ENCODE measurements at regions not wholly inside any gene's neighbourhood (a gene's known extent, or its start where the extent isn't known, plus 50 kb on each side); places are given as distances from the start of the nearest gene placed in this dataset.
"Not testable (repeated sequence)": the region's sequence is repeated elsewhere in the genome, so short reads cannot be mapped to it uniquely, and the experiment has no call there.

GRCh38 chr12:17348311-17348710 is 741.7 kb downstream of the RERGL start:
- DNase-seq, result no peak

GRCh38 chr12:17344649-17345048 is 738.7 kb upstream of the LMO3 start:
- DNase-seq, result no peak

DNA sequence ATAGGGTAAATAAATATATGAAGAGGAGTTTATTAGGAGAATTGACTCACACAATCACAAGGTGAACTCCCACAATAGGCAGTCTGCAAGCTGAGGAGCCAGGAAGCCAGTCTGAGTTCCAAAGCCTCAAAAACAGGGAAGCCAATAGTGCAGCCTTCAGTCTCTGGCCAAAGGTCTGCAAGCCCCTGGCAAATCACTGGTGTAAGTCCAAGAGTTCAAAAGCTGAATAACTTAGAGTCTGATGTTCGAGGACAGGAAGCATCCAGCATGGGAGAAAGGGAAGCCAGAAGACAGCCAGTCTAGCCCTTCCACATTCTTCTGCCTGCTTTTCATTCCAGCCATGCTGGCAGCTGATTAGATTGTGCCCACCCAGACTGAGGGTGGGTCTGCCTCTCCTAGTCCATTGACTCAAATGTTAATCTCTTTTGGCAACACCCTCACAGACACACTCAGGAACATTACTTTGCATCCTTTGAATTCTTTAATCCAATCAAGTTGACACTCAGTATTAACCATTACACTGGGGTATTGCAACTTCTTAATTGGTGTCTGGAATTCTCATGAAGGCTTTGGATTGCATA is 736.5 kb upstream of the LMO3 start:
- no peak for DNase-seq

DNA sequence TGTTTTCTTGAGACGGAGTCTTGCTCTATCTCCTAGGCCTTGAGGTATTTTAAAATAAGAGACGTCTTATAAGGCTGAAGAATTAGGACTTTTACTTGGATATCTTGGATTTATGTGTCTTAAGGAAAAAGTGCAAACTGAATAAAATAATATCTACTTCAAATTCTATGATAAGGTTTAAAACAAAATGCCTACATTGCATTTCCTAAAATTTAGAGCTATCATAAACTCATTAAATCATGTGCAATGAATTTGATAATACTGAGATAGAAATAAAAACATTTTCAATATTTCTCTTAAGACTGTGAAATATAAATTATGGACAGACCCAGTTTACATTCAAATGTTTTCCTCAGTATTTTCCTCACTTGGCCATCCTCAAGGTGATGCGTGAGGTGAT is 729.5 kb upstream of the LMO3 start:
- DNase-seq, result no peak

DNA sequence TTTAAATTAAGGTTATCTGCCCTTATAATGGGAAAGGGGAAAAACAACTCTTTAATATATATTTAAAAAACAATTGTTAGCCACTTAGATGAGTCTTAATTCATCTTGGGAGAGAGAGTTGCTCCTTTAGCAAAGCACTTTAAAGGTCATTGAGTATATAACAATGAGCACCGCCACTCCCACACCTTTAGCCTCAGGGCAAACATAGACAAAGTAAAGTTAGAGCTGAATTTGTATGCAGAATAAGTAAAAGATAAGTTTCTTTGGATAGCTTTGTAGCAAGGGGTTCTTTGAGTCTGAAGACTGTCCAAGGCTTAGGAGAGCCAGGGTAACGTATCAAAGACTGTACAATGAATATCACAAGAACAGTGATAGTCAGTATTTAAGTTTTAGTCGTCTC is 728.8 kb upstream of the LMO3 start:
- no peak for DNase-seq

DNA sequence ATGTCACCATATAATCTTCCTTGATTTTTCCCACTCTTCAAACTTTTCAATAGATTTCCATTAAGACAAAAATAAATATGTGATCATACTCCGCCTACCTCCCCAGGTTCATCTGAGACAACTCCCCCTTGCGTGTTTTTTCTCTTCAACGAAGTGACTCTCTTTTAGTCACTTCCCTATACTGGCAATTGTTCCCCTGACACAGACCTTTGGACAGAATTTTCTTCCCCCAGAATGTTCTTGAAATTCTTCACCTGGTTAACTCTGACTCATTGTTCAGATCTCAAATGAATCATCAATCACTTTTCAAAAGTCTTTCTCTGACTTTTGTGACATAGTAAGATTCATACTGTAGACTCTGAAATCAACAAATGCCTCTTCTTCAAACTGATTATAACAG is 727.3 kb upstream of the LMO3 start:
- no peak for DNase-seq

DNA sequence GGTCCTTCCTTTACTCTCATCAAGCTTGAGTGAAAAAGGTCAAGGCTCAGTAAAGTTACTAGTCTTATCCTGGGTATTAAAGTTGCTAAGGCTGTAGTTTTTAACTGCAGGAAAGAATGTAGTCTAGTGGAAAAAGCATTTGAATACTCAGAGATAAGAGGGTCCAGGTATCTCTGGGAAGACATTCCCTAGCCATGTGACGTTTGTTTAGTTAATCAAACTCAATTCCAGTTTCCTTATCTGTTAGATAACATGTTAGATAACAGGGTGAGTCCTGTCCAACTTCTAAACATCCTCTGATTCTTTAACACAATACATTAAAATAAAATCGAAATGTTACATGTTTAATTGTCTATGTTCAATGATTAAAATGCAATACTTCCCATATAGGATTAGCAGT is 720.7 kb upstream of the LMO3 start:
- DNase-seq, result no peak

DNA sequence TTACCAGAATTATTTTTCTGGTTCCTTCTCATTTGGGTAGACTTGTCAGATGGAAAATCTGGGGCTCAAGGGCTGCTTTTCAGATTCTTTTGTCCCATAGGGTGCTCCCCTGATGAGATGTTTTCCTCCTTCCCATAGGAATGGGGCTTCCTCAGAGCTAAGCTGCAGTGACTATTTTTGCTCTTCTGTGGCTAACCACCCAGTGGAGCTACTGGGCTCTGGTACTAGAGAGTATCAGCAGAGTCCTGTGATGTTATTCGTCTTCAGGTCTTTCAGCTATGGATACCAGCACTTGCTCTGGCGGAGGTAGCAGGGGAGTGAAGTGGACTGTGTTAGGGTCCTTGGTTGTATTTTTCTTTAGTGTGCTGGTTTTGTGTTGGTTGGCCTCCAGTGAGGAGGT is 716.1 kb upstream of the LMO3 start:
- DNase-seq, result no peak

GRCh38 chr12:17304503-17305347 is 698.8 kb upstream of the LMO3 start:
- no peak for DNase-seq

DNA sequence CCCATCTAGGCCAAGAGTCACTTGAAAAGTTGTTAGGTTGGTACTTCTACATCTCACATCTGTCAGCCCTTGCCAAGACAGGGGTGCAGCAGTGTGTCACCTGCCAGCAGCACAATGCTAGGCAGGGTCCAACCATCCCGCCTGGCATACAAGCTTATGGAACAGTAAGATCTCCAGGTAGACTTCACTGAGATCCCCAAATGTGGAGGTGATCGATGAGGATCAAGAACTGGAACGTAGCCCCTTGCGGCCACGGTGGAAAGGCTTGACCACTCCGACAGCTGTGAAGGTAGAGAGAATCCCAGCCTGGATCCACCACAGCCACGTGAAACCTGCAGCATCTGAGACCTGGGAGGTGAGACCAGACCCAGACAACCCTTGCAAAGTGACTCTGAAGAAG is 696.0 kb upstream of the LMO3 start:
- no peak for DNase-seq

DNA sequence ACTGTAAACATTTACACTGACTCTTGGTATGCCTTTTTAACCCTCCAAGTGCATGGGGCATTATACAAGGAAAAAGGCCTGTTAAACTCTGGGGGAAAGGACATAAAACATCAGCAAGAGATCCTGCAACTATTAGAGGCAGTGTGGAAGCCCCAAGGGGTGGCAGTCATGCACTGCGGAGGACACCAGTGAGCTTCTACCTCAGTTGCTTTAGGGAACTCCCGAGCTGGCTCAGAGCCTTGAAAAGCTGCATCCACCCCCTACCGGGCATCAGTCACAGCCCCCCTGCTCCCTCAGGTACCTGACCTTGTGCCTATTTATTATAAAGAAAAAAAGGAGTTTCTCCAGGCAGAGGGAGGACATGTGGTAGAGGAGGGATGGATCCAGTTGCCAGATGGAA is 695.6 kb upstream of the LMO3 start:
- no peak for DNase-seq

DNA sequence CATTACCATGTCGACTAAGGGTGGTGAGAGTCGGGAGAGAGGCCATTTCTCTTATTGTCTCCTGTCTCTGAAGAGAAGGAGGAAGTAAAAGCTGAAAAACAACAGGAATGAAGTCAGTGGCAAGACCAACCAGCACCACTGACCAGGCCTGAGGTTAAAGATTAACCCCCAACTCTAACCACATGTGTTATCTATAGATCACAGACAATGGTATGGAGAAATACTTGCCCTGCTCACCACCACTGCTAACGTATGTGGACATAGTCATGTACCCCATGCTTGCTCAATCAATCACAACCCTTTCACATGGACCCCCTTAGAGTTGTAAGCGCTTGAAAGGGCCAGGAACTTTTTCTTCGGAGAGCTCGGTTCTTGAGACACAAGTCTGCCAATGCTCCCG is 690.9 kb upstream of the LMO3 start:
- DNase-seq, result no peak

DNA sequence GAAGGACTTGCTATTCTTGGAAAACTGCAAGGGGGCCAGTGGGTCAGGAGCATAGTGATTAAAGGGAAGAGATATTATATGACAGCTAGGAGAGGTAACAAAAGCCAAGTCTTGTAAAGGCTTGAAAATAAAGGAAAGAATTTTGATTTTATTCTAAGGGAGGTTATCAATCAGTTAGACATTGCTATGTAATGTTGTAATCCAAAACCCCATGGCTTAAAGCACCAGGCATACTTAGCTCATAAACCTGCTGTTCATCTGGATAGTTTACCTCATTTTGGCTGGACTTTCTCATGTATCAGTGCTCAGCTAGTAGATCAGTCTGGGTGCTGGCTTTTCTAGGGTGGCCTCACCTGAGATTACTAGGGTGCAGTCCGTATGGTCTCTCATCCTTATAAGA is 680.9 kb upstream of the LMO3 start:
- DNase-seq, result no peak

- DNase-seq, result no peak
Observed at GRCh38 chr12:17284873-17285272, 678.9 kb upstream of the LMO3 start.

- no peak for DNase-seq
Observed at GRCh38 chr12:17283563-17283962, 677.6 kb upstream of the LMO3 start.

- DNase-seq, result not testable (repeated sequence)
Observed at GRCh38 chr12:17282169-17282568, 676.2 kb upstream of the LMO3 start.

GRCh38 chr12:17278946-17279345 is 673.0 kb upstream of the LMO3 start:
- no peak for DNase-seq

DNA sequence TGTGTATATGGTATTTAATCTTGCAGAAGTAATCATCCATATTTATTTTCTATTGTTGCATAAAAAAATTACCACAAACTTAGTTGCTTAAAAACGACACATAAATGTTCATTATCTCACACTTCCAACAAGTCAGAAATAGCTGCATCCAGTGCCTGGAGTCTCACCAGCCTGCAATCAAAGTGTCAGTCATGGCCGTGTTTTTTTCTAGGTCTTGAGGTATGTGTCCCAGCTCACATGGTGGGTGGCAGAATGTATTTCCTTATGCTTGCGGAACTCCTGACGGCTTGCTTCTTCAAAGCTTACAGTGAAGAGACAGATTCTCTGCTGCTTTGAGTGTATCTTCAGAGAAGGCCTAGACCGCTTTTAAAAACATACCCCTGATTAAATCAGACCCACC is 670.2 kb upstream of the LMO3 start:
- DNase-seq, result no peak

- no peak for DNase-seq
Observed at GRCh38 chr12:17266856-17267255, 660.9 kb upstream of the LMO3 start.

DNA sequence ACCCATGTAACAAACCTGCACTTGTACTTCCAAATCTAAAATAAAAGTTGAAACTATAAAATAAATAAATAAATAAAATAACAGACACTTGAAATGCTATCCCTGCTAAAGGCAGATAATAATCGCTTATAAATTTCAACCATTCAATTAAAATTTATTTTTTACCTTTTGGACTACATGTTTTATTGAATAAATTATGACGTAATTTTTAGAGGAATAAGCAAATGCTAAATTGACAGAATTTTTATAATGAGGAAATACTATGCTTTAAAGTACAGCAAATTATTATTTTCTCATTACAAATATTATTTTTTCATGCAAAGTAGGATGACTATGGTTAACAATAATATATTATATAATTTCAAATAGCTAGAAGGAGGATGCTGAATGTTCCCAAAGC is 658.6 kb upstream of the LMO3 start:
- DNase-seq, result no peak

GRCh38 chr12:17239874-17240273 is 633.9 kb upstream of the LMO3 start:
- DNase-seq, result no peak

- no peak for DNase-seq
Observed at GRCh38 chr12:17235996-17236395, 630.0 kb upstream of the LMO3 start.

GRCh38 chr12:17215759-17216570 is 610.0 kb upstream of the LMO3 start:
- no peak for DNase-seq

GRCh38 chr12:17214929-17215328 is 609.0 kb upstream of the LMO3 start:
- no peak for DNase-seq
